SK-N-SH (cell line): ENCODE measurements at regions not wholly inside any gene's neighbourhood (a gene's known extent, or its start where the extent isn't known, plus 50 kb on each side); places are given as distances from the start of the nearest gene placed in this dataset.

ENCODE experiments used
- CTCF ChIA-PET: fragments of 300-600, 350-600 bp; formaldehyde crosslinking; extraction: SDS; loops from one replicate; lab custom pipeline; 2021; lab: Yijun Ruan, JAX
- POLR2A ChIA-PET: fragments of 350-600 bp; sonication (Branson Sonifier 250); formaldehyde crosslinking; extraction: SDS; loops from one replicate; lab custom pipeline; 2020; ENCODE audit warnings: antibody characterized with exemption, inconsistent platforms; lab: Yijun Ruan, JAX
- DNase-seq: peaks from one replicate; pipeline ENCODE4 v3.0.0; 2012
- H2AFZ ChIP-seq: fragments of 200-600 bp; sonication (generic); 2 replicates; pipeline ENCODE4 v1.8.1; 2016; ENCODE audit warnings: antibody characterized with exemption, mild to moderate bottlenecking, low read depth
- H3F3A ChIP-seq: fragments of 200-600 bp; sonication (generic); replicated peaks from 2 replicates; pipeline ENCODE3; 2016; ENCODE audit warnings: antibody characterized with exemption, mild to moderate bottlenecking; ENCODE audit not compliant: insufficient read depth
- H3K27ac ChIP-seq, 2 experiments: fragments of 200-500 bp in 1 of 2; fragments of 200-600 bp in 1 of 2; sonication (Bioruptor generic) in 1 of 2; sonication (generic), shearing (Covaris generic) in 1 of 2; 2 replicates each; pipeline versions ENCODE4 v1.5.1 to v1.6.1; 2014 to 2016; ENCODE audit warnings: low read depth in 2 of 2, inconsistent platforms in 1 of 2, low read length in 1 of 2, mild to moderate bottlenecking in 1 of 2, mixed read lengths in 1 of 2
- H3K27me3 ChIP-seq: fragments of 200-600 bp; sonication (generic), shearing (Covaris generic); 2 replicates; pipeline ENCODE4 v1.6.1; 2016; ENCODE audit warnings: mixed run types; ENCODE audit not compliant: insufficient read depth
- H3K36me3 ChIP-seq, 2 experiments: fragments of 200-500 bp in 1 of 2; fragments of 200-600 bp in 1 of 2; sonication (Bioruptor generic) in 1 of 2; sonication (generic) in 1 of 2; replicated peaks in 1 of 2; 2 replicates each; pipeline versions ENCODE3 to v1.5.1; 2014 to 2016; ENCODE audit warnings: low read length in 1 of 2, mild to moderate bottlenecking in 1 of 2; ENCODE audit not compliant: insufficient read depth in 2 of 2, control insufficient read depth in 1 of 2
- H3K4me1 ChIP-seq, 2 experiments: fragments of 200-500 bp in 1 of 2; fragments of 200-600 bp in 1 of 2; sonication (Bioruptor generic) in 1 of 2; sonication (generic), shearing (Covaris generic) in 1 of 2; 2 replicates each; pipeline versions ENCODE4 v1.5.1 to v1.6.1; 2014 to 2016; ENCODE audit warnings: low read depth in 1 of 2, low read length in 1 of 2, mixed run types in 1 of 2; ENCODE audit not compliant: insufficient read depth in 2 of 2, control insufficient read depth in 1 of 2
- H3K4me2 ChIP-seq: fragments of 200-600 bp; sonication (generic), shearing (Covaris generic); 2 replicates; pipeline ENCODE4 v1.6.1; 2017; ENCODE audit warnings: mixed run types
- H3K4me3 ChIP-seq, 2 experiments: fragments of 200-500 bp in 1 of 2; fragments of 200-600 bp in 1 of 2; sonication (Bioruptor generic) in 1 of 2; sonication (generic), shearing (Covaris generic) in 1 of 2; 2 replicates each; pipeline versions ENCODE4 v1.5.1 to v1.8.1; 2014 to 2016; ENCODE audit warnings: low read depth in 2 of 2, inconsistent platforms in 1 of 2, low read length in 1 of 2, mild to moderate bottlenecking in 1 of 2, mixed read lengths in 1 of 2, moderate library complexity in 1 of 2
- H3K79me2 ChIP-seq: fragments of 200-600 bp; sonication (generic); 2 replicates; pipeline ENCODE4 v1.8.1; 2017; ENCODE audit warnings: mild to moderate bottlenecking; ENCODE audit not compliant: insufficient read depth
- H3K9ac ChIP-seq: fragments of 200-600 bp; sonication (generic); 2 replicates; pipeline ENCODE4 v1.6.1; 2017; ENCODE audit warnings: mixed run types
- H3K9me2 ChIP-seq: fragments of 200-600 bp; sonication (generic); 2 replicates; pipeline ENCODE4 v1.6.1; 2017; ENCODE audit warnings: mixed run types
- H3K9me3 ChIP-seq: fragments of 200-600 bp; sonication (generic); 2 replicates; pipeline ENCODE4 v1.6.1; 2017; ENCODE audit warnings: mixed run types, mild to moderate bottlenecking, moderate library complexity
- H4K20me1 ChIP-seq: fragments of 200-600 bp; sonication (generic); 2 replicates; pipeline ENCODE4 v1.6.1; 2017; ENCODE audit warnings: mild to moderate bottlenecking, mixed run types; ENCODE audit not compliant: insufficient read depth
- ELF1 ChIP-seq: IDR thresholded peaks from 2 replicates; pipeline ENCODE4 v1.4.0; 2012
- EZH2phosphoT487 ChIP-seq: fragments of 200-600 bp; sonication (generic); IDR thresholded peaks from 2 replicates; pipeline ENCODE4 v1.6.1; 2017; ENCODE audit warnings: low read depth, mixed run types, mild to moderate bottlenecking, antibody characterized with exemption, moderate library complexity, borderline replicate concordance
- FOSL2 ChIP-seq: IDR thresholded peaks from 2 replicates; pipeline ENCODE4 v1.4.0; 2012; ENCODE audit warnings: low read depth, mild to moderate bottlenecking, moderate library complexity, borderline replicate concordance
- FOXJ3 ChIP-seq: sonication (generic); formaldehyde crosslinking; IDR thresholded peaks from 2 replicates; pipeline ENCODE4 v1.5.1; 2020; ENCODE audit warnings: mild to moderate bottlenecking, missing genetic modification reagents
- GATA2 ChIP-seq: sonication (generic); formaldehyde crosslinking; IDR thresholded peaks from 2 replicates; pipeline ENCODE4 v1.5.0; 2020; ENCODE audit warnings: mild to moderate bottlenecking, missing genetic modification reagents
- MEF2A ChIP-seq: IDR thresholded peaks from 2 replicates; pipeline ENCODE4 v1.4.0; 2012; ENCODE audit warnings: low read depth, borderline replicate concordance
- NRF1 ChIP-seq: IDR thresholded peaks from 2 replicates; pipeline ENCODE4 v1.6.1; 2012; ENCODE audit warnings: low read depth, mild to moderate bottlenecking, low read length
- POLR2AphosphoS5 ChIP-seq: IDR thresholded peaks from 2 replicates; pipeline ENCODE4 v1.6.1; 2012; ENCODE audit warnings: low read depth, low read length
- RAD21 ChIP-seq: IDR thresholded peaks from 2 replicates; pipeline ENCODE4 v1.6.1; 2012; ENCODE audit warnings: mild to moderate bottlenecking, low read length
- RCOR1 ChIP-seq: fragments of 150-350 bp; IDR thresholded peaks from 2 replicates; pipeline ENCODE4 v1.6.1; 2017; ENCODE audit warnings: antibody characterized with exemption, low read length
- REST ChIP-seq: IDR thresholded peaks from 2 replicates; pipeline ENCODE4 v1.6.1; 2012; ENCODE audit warnings: mild to moderate bottlenecking, low read depth, low read length, moderate library complexity
- SMC3 ChIP-seq: IDR thresholded peaks from 2 replicates; pipeline ENCODE4 v1.6.1; 2012; ENCODE audit warnings: low read depth, low read length, improper control_type of control experiment
- TAF1 ChIP-seq: IDR thresholded peaks from 2 replicates; pipeline ENCODE4 v1.6.1; 2012; ENCODE audit warnings: low read depth, mild to moderate bottlenecking, low read length, moderate library complexity, borderline replicate concordance
- TEAD4 ChIP-seq: IDR thresholded peaks from 2 replicates; pipeline ENCODE4 v1.4.0; 2012; ENCODE audit warnings: mild to moderate bottlenecking, borderline replicate concordance; ENCODE audit not compliant: insufficient read depth
- YY1 ChIP-seq: IDR thresholded peaks from 2 replicates; pipeline ENCODE4 v1.4.0; 2012; ENCODE audit warnings: low read depth, mild to moderate bottlenecking
- WGBS: methylation state at CpG from one replicate; pipeline ENCODE4 v1.1.6; 2017; ENCODE audit warnings: low lambda C conversion rate; 5-methylcytosine and 5-hydroxymethylcytosine counted together
- TF ChIP-seq, protein P1 (sequence below): IDR thresholded peaks from 2 replicates; pipeline ENCODE4 v1.4.0; 2012; ENCODE audit warnings: low read depth
- TF ChIP-seq, protein P2 (sequence below): fragments of 150-350 bp; IDR thresholded peaks from 2 replicates; pipeline ENCODE4 v1.6.1; 2017; ENCODE audit warnings: antibody characterized with exemption, low read length, low read depth, borderline replicate concordance
- TF ChIP-seq, protein P3 (sequence below): fragments of 200-600 bp; sonication (generic); IDR thresholded peaks from 2 replicates; pipeline ENCODE4 v1.6.1; 2017; ENCODE audit warnings: antibody characterized with exemption, mild to moderate bottlenecking, moderate library complexity

DNA sequence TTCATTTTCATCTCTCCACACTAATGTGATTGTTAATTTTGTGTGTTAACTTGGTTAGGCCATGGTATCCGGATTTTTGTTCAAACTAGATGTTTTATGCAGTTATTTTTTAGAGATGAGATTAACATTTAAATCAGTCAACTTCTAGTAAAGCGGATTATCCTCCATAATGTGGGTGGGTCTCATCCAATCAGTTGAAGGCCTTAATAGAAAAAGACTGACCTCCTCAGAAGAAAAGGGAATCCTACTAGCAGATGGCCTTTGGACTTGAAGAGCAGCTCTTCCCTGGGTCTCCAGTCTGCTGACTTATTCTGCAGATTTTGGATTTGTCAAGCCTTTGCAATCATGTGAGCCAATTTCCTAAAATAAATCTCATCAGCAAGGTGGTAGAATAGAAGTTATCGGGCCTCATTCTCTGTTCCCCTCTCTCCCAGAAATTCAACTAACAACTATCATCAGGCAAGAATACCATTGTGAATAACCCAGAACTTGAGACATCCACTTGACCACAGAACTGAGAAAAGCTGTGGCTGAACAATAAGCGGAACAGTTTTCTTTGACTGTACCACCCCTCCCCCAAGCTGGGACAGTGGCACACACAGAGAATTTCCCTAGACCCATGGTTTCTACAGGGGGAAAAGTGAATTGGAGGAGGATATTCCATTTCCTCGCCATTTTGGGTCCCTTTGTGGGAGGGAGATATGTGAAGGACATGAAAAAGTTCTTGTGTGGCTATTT is 323.0 kb downstream of the UTRN start (continued):
- TF ChIP-seq SMC3 (no peak), YY1 (no peak), POLR2AphosphoS5 (no peak), TAF1 (no peak), GATA2 (CRISPR knock-in tag) (no peak), FOXJ3 (CRISPR knock-in tag) (no peak), RAD21 (no peak), EZH2phosphoT487 (no peak)
- TF ChIP-seq, protein P1, sequence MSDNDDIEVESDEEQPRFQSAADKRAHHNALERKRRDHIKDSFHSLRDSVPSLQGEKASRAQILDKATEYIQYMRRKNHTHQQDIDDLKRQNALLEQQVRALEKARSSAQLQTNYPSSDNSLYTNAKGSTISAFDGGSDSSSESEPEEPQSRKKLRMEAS: no peak
- TF ChIP-seq, protein P2, sequence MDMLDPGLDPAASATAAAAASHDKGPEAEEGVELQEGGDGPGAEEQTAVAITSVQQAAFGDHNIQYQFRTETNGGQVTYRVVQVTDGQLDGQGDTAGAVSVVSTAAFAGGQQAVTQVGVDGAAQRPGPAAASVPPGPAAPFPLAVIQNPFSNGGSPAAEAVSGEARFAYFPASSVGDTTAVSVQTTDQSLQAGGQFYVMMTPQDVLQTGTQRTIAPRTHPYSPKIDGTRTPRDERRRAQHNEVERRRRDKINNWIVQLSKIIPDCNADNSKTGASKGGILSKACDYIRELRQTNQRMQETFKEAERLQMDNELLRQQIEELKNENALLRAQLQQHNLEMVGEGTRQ: no peak
- TF ChIP-seq, protein P3, sequence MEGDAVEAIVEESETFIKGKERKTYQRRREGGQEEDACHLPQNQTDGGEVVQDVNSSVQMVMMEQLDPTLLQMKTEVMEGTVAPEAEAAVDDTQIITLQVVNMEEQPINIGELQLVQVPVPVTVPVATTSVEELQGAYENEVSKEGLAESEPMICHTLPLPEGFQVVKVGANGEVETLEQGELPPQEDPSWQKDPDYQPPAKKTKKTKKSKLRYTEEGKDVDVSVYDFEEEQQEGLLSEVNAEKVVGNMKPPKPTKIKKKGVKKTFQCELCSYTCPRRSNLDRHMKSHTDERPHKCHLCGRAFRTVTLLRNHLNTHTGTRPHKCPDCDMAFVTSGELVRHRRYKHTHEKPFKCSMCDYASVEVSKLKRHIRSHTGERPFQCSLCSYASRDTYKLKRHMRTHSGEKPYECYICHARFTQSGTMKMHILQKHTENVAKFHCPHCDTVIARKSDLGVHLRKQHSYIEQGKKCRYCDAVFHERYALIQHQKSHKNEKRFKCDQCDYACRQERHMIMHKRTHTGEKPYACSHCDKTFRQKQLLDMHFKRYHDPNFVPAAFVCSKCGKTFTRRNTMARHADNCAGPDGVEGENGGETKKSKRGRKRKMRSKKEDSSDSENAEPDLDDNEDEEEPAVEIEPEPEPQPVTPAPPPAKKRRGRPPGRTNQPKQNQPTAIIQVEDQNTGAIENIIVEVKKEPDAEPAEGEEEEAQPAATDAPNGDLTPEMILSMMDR: no peak

- POLR2A ChIA-PET: no interaction called here
- no peaks in the 10 kb centered on the region for H3K36me3 ChIP-seq
- no peaks in the 10 kb centered on the region for H3K9me3 ChIP-seq
- H2AFZ ChIP-seq: no peak overlapping the region
- no peak overlapping the region for H3K4me3 ChIP-seq
- H3K27ac ChIP-seq: no peak overlapping the region
- H3K4me2 ChIP-seq: no peak overlapping the region
- H3K4me1 ChIP-seq: no peaks in the 10 kb centered on the region; a peak in 1 of 4 replicates
- H3F3A ChIP-seq: peaks cover 3% of the 10 kb centered on the region
- 43% methylated on average over 1 of the region's 1 CpG for WGBS
- TF ChIP-seq, protein P2: no peak
- TF ChIP-seq, protein P1: no peak
- TF ChIP-seq RAD21: no peak
- no peak for TF ChIP-seq MEF2A
- no peak for TF ChIP-seq RCOR1
- TF ChIP-seq ELF1: no peak
- no peak for TF ChIP-seq NRF1
- no peak for TF ChIP-seq YY1
- TF ChIP-seq FOSL2: no peak
- TF ChIP-seq TEAD4: no peak
- no peak for TF ChIP-seq REST
- no peak for TF ChIP-seq POLR2AphosphoS5
- TF ChIP-seq FOXJ3 (CRISPR knock-in tag): no peak
- TF ChIP-seq SMC3: no peak
- TF ChIP-seq, all 33 proteins: peak for 0
- CTCF ChIA-PET: no interaction called here
- Histone ChIP-seq H3K9me2 (no peaks in the 10 kb centered on the region), H3K79me2 (no peaks in the 10 kb centered on the region), H3K9ac (no peak overlapping the region), H3K27me3 (no peaks in the 10 kb centered on the region), H4K20me1 (no peaks in the 10 kb centered on the region)
- DNase-seq: no peak
These were observed 327.7 kb downstream of the UTRN start for GRCh38 chr6:144612811-144613210.
